MM.1S (cell line): ENCODE measurements at regions not wholly inside any gene's neighbourhood (a gene's known extent, or its start where the extent isn't known, plus 50 kb on each side); places are given as distances from the start of the nearest gene placed in this dataset.
A peak's percentile ranks its signal among the peaks of the same experiment; 100 is the strongest.

Source experiments
- DNase-seq: peaks from one replicate; pipeline ENCODE4 v3.0.0-alpha.2; 2015
- H2AFZ ChIP-seq: fragments of 300-600 bp; sonication (generic); 2 replicates; pipeline ENCODE4 v1.6.0; 2016; ENCODE audit warnings: antibody characterized with exemption, low read length
- H3F3A ChIP-seq: fragments of 300-600 bp; sonication (generic); 2 replicates; pipeline ENCODE4 v1.6.1; 2016; ENCODE audit warnings: mild to moderate bottlenecking, antibody characterized with exemption, low read length, moderate library complexity, mixed read lengths; ENCODE audit not compliant: insufficient read depth
- H3K27ac ChIP-seq: fragments of 300-600 bp; sonication (generic); 2 replicates; pipeline ENCODE4 v1.5.1; 2016; ENCODE audit warnings: mild to moderate bottlenecking, low read length
- H3K27me3 ChIP-seq: fragments of 300-600 bp; sonication (generic); replicated peaks from 2 replicates; pipeline ENCODE4 v1.6.0; 2016; ENCODE audit warnings: low read length; ENCODE audit not compliant: insufficient read depth
- H3K36me3 ChIP-seq: fragments of 300-600 bp; sonication (generic); replicated peaks from 2 replicates; pipeline ENCODE4 v1.6.1; 2016; ENCODE audit warnings: mild to moderate bottlenecking, low read length, mixed read lengths; ENCODE audit not compliant: insufficient read depth
- H3K4me1 ChIP-seq: fragments of 300-600 bp; sonication (generic); 2 replicates; pipeline ENCODE4 v1.6.1; 2016; ENCODE audit warnings: low read length, mixed read lengths
- H3K4me2 ChIP-seq: fragments of 300-600 bp; sonication (generic); 2 replicates; pipeline ENCODE4 v1.6.0; 2016; ENCODE audit warnings: low read depth, low read length
- H3K4me3 ChIP-seq: fragments of 300-600 bp; sonication (generic); 2 replicates; pipeline ENCODE4 v1.5.1; 2016; ENCODE audit warnings: low read length, mixed read lengths
- H3K79me2 ChIP-seq: fragments of 300-600 bp; sonication (generic); 2 replicates; pipeline ENCODE4 v1.6.1; 2016; ENCODE audit warnings: mixed run types, low read length, mixed read lengths
- H3K9ac ChIP-seq: fragments of 300-600 bp; sonication (generic); 2 replicates; pipeline ENCODE4 v1.6.1; 2016; ENCODE audit warnings: low read length, mixed read lengths
- H3K9me2 ChIP-seq: fragments of 300-600 bp; sonication (generic); replicated peaks from 2 replicates; pipeline ENCODE4 v1.6.1; 2016; ENCODE audit warnings: mild to moderate bottlenecking, low read length, mixed read lengths; ENCODE audit not compliant: insufficient read depth
- H3K9me3 ChIP-seq: fragments of 300-600 bp; sonication (generic); replicated peaks from 2 replicates; pipeline ENCODE4 v1.6.1; 2016; ENCODE audit warnings: mild to moderate bottlenecking, low read length, mixed read lengths; ENCODE audit not compliant: insufficient read depth
- H4K20me1 ChIP-seq: fragments of 300-600 bp; sonication (generic); 2 replicates; pipeline ENCODE4 v1.6.1; 2016; ENCODE audit warnings: mild to moderate bottlenecking, low read length, moderate library complexity, mixed read lengths; ENCODE audit not compliant: insufficient read depth
- EZH2 ChIP-seq: fragments of 300-600 bp; sonication (generic); optimal IDR thresholded peaks from 2 replicates; pipeline ENCODE3; 2017; ENCODE audit warnings: low read depth, mild to moderate bottlenecking, antibody characterized with exemption, low read length, mixed read lengths
- EZH2phosphoT487 ChIP-seq: fragments of 300-600 bp; sonication (generic); IDR thresholded peaks from 2 replicates; pipeline ENCODE4 v1.6.1; 2018; ENCODE audit warnings: antibody characterized with exemption, low read length
- TF ChIP-seq, protein P1 (sequence below): fragments of 300-600 bp; sonication (generic); IDR thresholded peaks from 2 replicates; pipeline ENCODE4 v1.5.1; 2016; ENCODE audit warnings: antibody characterized with exemption, low read length, mixed read lengths

DNA sequence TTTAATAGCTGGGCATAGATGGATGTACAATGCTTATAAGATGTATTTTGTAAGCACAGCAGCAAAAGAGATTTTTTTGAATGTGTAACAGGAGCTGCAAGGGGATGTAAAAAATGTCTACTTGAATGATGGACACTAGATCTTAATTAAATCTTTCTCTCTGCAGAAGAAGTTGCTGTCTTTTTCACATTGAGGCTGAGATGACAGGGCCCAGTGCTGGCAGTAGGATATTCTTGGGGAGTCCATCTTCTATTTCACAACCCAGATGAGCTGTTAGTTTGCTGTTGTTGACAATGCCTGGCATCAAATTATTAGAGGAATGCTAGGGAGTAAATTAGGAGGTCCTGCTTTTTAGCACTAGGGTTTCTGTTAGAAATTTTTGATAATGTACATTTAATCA, 698.7 kb downstream of the SLITRK5 start:
- H3K79me2 ChIP-seq, result no peaks in the 10 kb centered on the region
- no peak overlapping the region for H2AFZ ChIP-seq
- H3K9me3 ChIP-seq, result no peaks in the 10 kb centered on the region
- no peaks in the 10 kb centered on the region for H3K36me3 ChIP-seq
- H3K9me2 ChIP-seq, result no peaks in the 10 kb centered on the region
- no peaks in the 10 kb centered on the region for H3F3A ChIP-seq
- H3K4me1 ChIP-seq, result no peaks in the 10 kb centered on the region
- no peak for TF ChIP-seq EZH2phosphoT487
- TF ChIP-seq EZH2, result no peak
- TF ChIP-seq, protein P1, sequence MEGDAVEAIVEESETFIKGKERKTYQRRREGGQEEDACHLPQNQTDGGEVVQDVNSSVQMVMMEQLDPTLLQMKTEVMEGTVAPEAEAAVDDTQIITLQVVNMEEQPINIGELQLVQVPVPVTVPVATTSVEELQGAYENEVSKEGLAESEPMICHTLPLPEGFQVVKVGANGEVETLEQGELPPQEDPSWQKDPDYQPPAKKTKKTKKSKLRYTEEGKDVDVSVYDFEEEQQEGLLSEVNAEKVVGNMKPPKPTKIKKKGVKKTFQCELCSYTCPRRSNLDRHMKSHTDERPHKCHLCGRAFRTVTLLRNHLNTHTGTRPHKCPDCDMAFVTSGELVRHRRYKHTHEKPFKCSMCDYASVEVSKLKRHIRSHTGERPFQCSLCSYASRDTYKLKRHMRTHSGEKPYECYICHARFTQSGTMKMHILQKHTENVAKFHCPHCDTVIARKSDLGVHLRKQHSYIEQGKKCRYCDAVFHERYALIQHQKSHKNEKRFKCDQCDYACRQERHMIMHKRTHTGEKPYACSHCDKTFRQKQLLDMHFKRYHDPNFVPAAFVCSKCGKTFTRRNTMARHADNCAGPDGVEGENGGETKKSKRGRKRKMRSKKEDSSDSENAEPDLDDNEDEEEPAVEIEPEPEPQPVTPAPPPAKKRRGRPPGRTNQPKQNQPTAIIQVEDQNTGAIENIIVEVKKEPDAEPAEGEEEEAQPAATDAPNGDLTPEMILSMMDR, result no peak
- no peak overlapping the region for H3K27ac ChIP-seq
- no peak overlapping the region for H3K4me3 ChIP-seq
- no peak overlapping the region for H3K4me2 ChIP-seq
- no peak overlapping the region for H3K9ac ChIP-seq
- H4K20me1 ChIP-seq, result no peaks in the 10 kb centered on the region
- H3K27me3 ChIP-seq, result no peaks in the 10 kb centered on the region
- no peak for DNase-seq

DNA sequence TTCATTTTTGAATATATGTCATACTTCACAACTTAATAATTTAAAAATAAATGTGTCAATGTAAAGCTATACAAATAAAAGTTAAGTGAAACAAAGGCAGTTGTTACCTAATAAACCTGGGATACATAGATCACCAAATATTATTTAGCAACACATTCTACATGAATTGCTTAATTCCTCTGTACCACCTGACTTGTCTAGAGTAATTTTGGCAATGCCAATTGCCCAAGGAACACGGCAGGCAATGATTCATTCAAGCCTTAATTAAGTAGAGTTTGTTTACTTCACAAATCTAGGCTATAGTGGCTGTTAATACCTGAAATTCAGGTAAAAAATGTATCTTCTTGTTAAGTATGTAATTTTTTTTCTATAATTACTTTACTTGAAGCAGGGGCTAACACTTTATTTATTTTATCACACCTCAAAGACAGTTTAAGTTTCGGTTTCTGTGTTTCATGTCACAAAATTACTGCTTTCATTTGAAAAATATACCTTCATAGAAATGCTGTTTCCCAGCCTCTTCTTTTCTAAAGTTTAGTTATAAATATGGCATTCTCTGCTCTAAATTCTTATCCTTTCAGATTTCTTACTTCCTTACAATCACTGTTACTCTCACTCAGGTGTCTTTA, 705.7 kb downstream of the SLITRK5 start:
- peaks cover 4% of the 10 kb centered on the region; the same call in 1 of the 2 replicates for H3F3A ChIP-seq
- no peaks in the 10 kb centered on the region for H3K9me3 ChIP-seq
- no peak overlapping the region for H3K9ac ChIP-seq
- peak overlapping the region; percentile 54 for H3K4me2 ChIP-seq
- no peaks in the 10 kb centered on the region for H3K79me2 ChIP-seq
- DNase-seq, result peak; percentile 6
- H3K27me3 ChIP-seq, result no peaks in the 10 kb centered on the region
- H3K4me1 ChIP-seq, result no peaks in the 10 kb centered on the region
- H3K27ac ChIP-seq, result no peak overlapping the region; the same call in 1 of the 2 replicates
- H2AFZ ChIP-seq, result no peak overlapping the region
- H3K36me3 ChIP-seq, result no peaks in the 10 kb centered on the region
- TF ChIP-seq EZH2phosphoT487, result no peak
- TF ChIP-seq, protein P1, result no peak
- TF ChIP-seq EZH2, result no peak
- H3K4me3 ChIP-seq, result 0 out of 2 replicates have a peak overlapping the region, but pooled peaks have one; percentile 17
- H4K20me1 ChIP-seq, result no peaks in the 10 kb centered on the region
- no peaks in the 10 kb centered on the region for H3K9me2 ChIP-seq

DNA sequence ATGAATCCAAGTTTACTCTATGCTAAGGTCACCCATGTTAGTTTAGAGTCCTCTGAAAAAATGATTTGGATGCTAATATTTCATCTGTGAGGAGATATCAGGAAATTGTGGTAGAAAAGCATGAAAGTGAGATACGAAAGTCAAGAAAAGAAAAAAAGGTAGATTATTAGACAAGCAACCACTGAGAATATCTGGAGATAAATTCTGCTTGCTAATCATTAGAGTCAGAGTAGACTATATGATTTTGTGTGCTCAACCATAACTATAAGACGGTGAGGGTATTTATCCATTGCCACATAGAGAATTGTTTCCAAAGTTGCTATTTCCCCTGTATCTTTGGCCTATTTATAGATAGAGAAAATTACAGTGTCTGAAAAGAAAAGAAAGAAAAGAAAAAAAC, 706.7 kb downstream of the SLITRK5 start:
- Histone ChIP-seq H4K20me1 (no peaks in the 10 kb centered on the region), H3K4me3 (no peak overlapping the region), H2AFZ (no peak overlapping the region), H3K36me3 (no peaks in the 10 kb centered on the region), H3K27ac (peak overlapping the region; percentile 21; the same call in 1 of the 2 replicates), H3K4me2 (peak overlapping the region; percentile 54), H3F3A (peaks cover 4% of the 10 kb centered on the region; the same call in 1 of the 2 replicates), H3K4me1 (no peaks in the 10 kb centered on the region), H3K27me3 (no peaks in the 10 kb centered on the region), H3K9me2 (no peaks in the 10 kb centered on the region), H3K9me3 (no peaks in the 10 kb centered on the region), H3K9ac (no peak overlapping the region), H3K79me2 (no peaks in the 10 kb centered on the region)
- peak; percentile 26 for DNase-seq
- TF ChIP-seq, protein P1, result no peak
- TF ChIP-seq EZH2phosphoT487 (no peak), EZH2 (no peak)
